ENCODE measurements at regions not wholly inside any gene's neighbourhood (a gene's known extent, or its start where the extent isn't known, plus 50 kb on each side); places are given as distances from the start of the nearest gene placed in this dataset.

GRCh38 chr9:115169003-115169402 lies 51.0 kb upstream of the TNC start:
- no peaks in the 10 kb centered on the region for H3K27me3 ChIP-seq (ENCODE audit: insufficient read depth, low read depth, severe bottlenecking)
- no peak for TF ChIP-seq CTCF (IDR thresholded peaks at IDR 0.05; ENCODE audit: low read depth, low read length)
- H3K36me3 ChIP-seq = no peaks in the 10 kb centered on the region
- no peaks in the 10 kb centered on the region for H3K9me3 ChIP-seq (ENCODE audit: severe bottlenecking)
- no peak overlapping the region for H3K27ac ChIP-seq
- H3K4me3 ChIP-seq (ENCODE audit: low read depth, low read length) = no peak overlapping the region
- DNase-seq = no peak

- Histone ChIP-seq H3K27me3 (ENCODE audit: insufficient read depth, low read depth, severe bottlenecking) (no peaks in the 10 kb centered on the region), H3K9me3 (ENCODE audit: severe bottlenecking) (no peaks in the 10 kb centered on the region), H3K36me3 (no peaks in the 10 kb centered on the region), H3K27ac (no peak overlapping the region), H3K4me3 (ENCODE audit: low read depth, low read length) (no peak overlapping the region)
- no peak for TF ChIP-seq CTCF (IDR thresholded peaks at IDR 0.05; ENCODE audit: low read depth, low read length)
- DNase-seq = no peak
Measured at GRCh38 chr9:115170358-115171073, 52.6 kb upstream of the TNC start.

- no peak for DNase-seq
- no peaks in the 10 kb centered on the region for H3K9me3 ChIP-seq (ENCODE audit: severe bottlenecking)
- no peak overlapping the region for H3K4me3 ChIP-seq (ENCODE audit: low read depth, low read length)
- H3K27me3 ChIP-seq (ENCODE audit: insufficient read depth, low read depth, severe bottlenecking) = no peaks in the 10 kb centered on the region
- no peaks in the 10 kb centered on the region for H3K36me3 ChIP-seq
- H3K27ac ChIP-seq = no peak overlapping the region
- no peak for TF ChIP-seq CTCF (IDR thresholded peaks at IDR 0.05; ENCODE audit: low read depth, low read length)
Measured at GRCh38 chr9:115171921-115172388, 54.0 kb upstream of the TNC start.

- H3K36me3 ChIP-seq = no peaks in the 10 kb centered on the region
- DNase-seq = no peak
- H3K9me3 ChIP-seq (ENCODE audit: severe bottlenecking) = no peaks in the 10 kb centered on the region
- no peak overlapping the region for H3K4me3 ChIP-seq (ENCODE audit: low read depth, low read length)
- TF ChIP-seq CTCF (IDR thresholded peaks at IDR 0.05; ENCODE audit: low read depth, low read length) = no peak
- no peak overlapping the region for H3K27ac ChIP-seq
- no peaks in the 10 kb centered on the region for H3K27me3 ChIP-seq (ENCODE audit: insufficient read depth, low read depth, severe bottlenecking)
Measured at GRCh38 chr9:115182264-115182663, 64.3 kb upstream of the TNC start.

- no peaks in the 10 kb centered on the region for H3K27me3 ChIP-seq (ENCODE audit: insufficient read depth, low read depth, severe bottlenecking)
- H3K27ac ChIP-seq = no peak overlapping the region
- no peaks in the 10 kb centered on the region for H3K9me3 ChIP-seq (ENCODE audit: severe bottlenecking)
- no peak overlapping the region for H3K4me3 ChIP-seq (ENCODE audit: low read depth, low read length)
- TF ChIP-seq CTCF (IDR thresholded peaks at IDR 0.05; ENCODE audit: low read depth, low read length) = no peak
- no peaks in the 10 kb centered on the region for H3K36me3 ChIP-seq
- DNase-seq = no peak
Measured at GRCh38 chr9:115183436-115183835, 65.5 kb upstream of the TNC start.

- Histone ChIP-seq H3K9me3 (ENCODE audit: severe bottlenecking) (peaks cover 7% of the 10 kb centered on the region), H3K27me3 (ENCODE audit: insufficient read depth, low read depth, severe bottlenecking) (no peaks in the 10 kb centered on the region), H3K36me3 (no peaks in the 10 kb centered on the region), H3K27ac (no peak overlapping the region), H3K4me3 (ENCODE audit: low read depth, low read length) (no peak overlapping the region)
- DNase-seq = no peak
- TF ChIP-seq CTCF (IDR thresholded peaks at IDR 0.05; ENCODE audit: low read depth, low read length) = no peak
Measured at GRCh38 chr9:115189686-115190085, 71.7 kb upstream of the TNC start.

Measured in WERI-Rb-1 (cell line).